ENCODE measurements at regions not wholly inside any gene's neighbourhood (a gene's known extent, or its start where the extent isn't known, plus 50 kb on each side); places are given as distances from the start of the nearest gene placed in this dataset.

DNA sequence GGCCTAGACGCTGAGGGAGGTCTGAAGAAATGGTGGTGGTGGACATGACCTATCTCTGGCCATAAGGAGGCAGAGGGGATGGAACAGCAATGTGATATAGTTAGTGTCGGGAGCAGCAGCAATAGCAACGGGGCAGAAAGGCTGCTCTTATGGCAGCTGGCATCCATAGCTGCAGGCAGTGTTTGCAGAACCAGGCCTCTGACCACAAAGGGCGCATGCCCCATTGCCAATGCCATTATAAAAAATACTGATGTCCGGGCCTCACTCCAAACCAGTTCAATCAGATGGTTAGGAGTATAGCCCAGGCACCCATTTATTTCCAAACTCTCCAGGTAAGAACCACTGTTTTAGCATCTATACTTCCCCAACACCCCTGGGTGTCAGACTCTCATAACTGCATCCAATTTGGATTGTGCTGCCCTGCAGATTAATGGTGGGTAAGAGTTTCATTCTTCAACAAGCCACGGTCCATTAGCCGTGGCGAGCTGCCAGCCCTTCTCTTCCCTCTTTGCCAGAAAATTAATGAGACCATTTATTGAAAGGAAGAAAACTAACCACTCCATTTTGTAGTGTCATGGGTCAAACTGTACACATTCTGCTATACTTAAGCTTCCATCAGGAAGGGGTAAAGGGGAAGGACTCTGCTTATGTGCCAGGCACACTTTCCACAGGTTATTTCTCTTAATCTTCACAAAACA, 72.8 kb upstream of the SPON1 start:
- no peaks in the 10 kb centered on the region for H3K79me2 ChIP-seq (ENCODE audit: control insufficient read depth, insufficient read depth, low read length, unreplicated experiment)
- H3K27ac ChIP-seq (ENCODE audit: low read depth, low read length): no peak overlapping the region
- H3K27me3 ChIP-seq (ENCODE audit: insufficient read depth, low read length): peaks cover 25% of the 10 kb centered on the region; the same call in 1 of the 2 replicates
- no peak overlapping the region for H3K4me3 ChIP-seq (ENCODE audit: low read depth, low read length)
- H3K36me3 ChIP-seq (ENCODE audit: insufficient read depth, low read length): no peaks in the 10 kb centered on the region
- H3K4me1 ChIP-seq (ENCODE audit: control insufficient read depth, insufficient read depth, low read length, unreplicated experiment): no peaks in the 10 kb centered on the region
- no peak overlapping the region for H2AFZ ChIP-seq (ENCODE audit: low read length, unreplicated experiment)

DNA sequence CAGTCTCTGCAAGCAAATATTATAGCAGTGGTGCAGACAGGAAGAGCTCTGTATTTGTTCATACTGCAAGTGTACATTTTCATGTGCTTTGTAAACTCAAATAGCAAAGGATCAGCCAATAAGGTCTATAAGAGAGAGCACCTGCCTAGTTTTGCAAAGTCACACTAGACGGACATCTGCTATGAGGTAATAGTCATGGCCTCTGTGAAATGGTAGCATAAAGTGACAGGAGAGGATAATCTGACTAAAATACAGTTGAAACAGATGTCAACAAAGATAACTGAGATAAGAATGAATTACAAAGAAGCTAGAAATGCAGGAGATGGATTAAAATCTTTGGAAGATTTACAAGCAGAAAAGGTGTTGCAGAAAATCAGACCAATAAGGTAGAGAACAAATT, 70.6 kb upstream of the SPON1 start:
- H3K4me3 ChIP-seq (ENCODE audit: low read depth, low read length): no peak overlapping the region
- no peaks in the 10 kb centered on the region for H3K4me1 ChIP-seq (ENCODE audit: control insufficient read depth, insufficient read depth, low read length, unreplicated experiment)
- peaks cover 25% of the 10 kb centered on the region; the same call in 1 of the 2 replicates for H3K27me3 ChIP-seq (ENCODE audit: insufficient read depth, low read length)
- no peak overlapping the region for H2AFZ ChIP-seq (ENCODE audit: low read length, unreplicated experiment)
- no peak overlapping the region for H3K27ac ChIP-seq (ENCODE audit: low read depth, low read length)
- no peaks in the 10 kb centered on the region for H3K79me2 ChIP-seq (ENCODE audit: control insufficient read depth, insufficient read depth, low read length, unreplicated experiment)
- no peaks in the 10 kb centered on the region for H3K36me3 ChIP-seq (ENCODE audit: insufficient read depth, low read length)

DNA sequence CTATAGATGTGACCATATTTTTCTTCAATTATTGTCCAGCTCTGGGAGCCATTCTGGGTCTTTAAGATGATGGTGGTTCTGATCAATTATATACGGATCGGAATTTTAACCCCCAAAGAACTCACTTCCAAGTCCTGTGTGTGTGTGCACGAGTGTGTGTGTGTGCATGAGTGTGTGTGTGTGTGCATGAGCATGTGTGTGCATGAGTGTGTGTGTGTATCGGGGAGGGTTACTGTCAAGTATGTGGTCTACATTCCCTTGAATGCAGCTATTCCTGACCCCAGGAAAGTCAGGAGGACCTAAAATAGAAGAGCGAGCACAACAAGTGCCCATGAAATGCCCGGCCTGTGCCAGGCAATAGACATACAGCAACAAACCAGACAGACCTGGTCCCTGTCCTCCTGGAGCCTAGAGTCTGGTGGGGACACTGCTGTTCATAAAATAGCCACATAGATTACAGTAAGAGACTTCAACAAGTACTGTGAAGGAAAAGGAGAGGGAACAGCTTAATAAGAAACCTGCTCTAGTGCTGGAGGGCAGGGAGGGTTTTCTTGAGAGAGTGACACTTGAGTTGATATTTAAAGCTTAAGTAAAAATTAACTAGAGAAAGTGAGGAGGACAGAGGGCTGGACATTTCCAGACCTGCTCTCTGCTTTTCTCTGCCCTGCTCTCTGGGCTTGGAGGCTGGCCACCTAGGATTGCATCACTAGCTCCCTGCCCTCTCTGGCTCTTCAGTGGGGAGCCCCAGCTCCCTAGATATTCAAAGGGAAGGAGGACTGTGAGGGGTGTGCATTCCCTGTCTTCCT, 66.1 kb upstream of the SPON1 start:
- no peak overlapping the region for H3K27ac ChIP-seq (ENCODE audit: low read depth, low read length)
- peaks cover 4% of the 10 kb centered on the region; the same call in 1 of the 2 replicates for H3K27me3 ChIP-seq (ENCODE audit: insufficient read depth, low read length)
- H2AFZ ChIP-seq (ENCODE audit: low read length, unreplicated experiment): no peak overlapping the region
- H3K4me3 ChIP-seq (ENCODE audit: low read depth, low read length): no peak overlapping the region
- no peaks in the 10 kb centered on the region for H3K79me2 ChIP-seq (ENCODE audit: control insufficient read depth, insufficient read depth, low read length, unreplicated experiment)
- no peaks in the 10 kb centered on the region for H3K4me1 ChIP-seq (ENCODE audit: control insufficient read depth, insufficient read depth, low read length, unreplicated experiment)
- no peaks in the 10 kb centered on the region for H3K36me3 ChIP-seq (ENCODE audit: insufficient read depth, low read length)

GRCh38 chr11:13896981-13897353, 65.6 kb upstream of the SPON1 start:
- H2AFZ ChIP-seq (ENCODE audit: low read length, unreplicated experiment): no peak overlapping the region
- H3K27me3 ChIP-seq (ENCODE audit: insufficient read depth, low read length): 0 out of 2 replicates have a peak, but pooled peaks cover 2% of the 10 kb centered on the region
- no peaks in the 10 kb centered on the region for H3K79me2 ChIP-seq (ENCODE audit: control insufficient read depth, insufficient read depth, low read length, unreplicated experiment)
- no peaks in the 10 kb centered on the region for H3K4me1 ChIP-seq (ENCODE audit: control insufficient read depth, insufficient read depth, low read length, unreplicated experiment)
- no peak overlapping the region for H3K27ac ChIP-seq (ENCODE audit: low read depth, low read length)
- no peak overlapping the region for H3K4me3 ChIP-seq (ENCODE audit: low read depth, low read length)
- H3K36me3 ChIP-seq (ENCODE audit: insufficient read depth, low read length): no peaks in the 10 kb centered on the region

GRCh38 chr11:13897646-13898276, 64.8 kb upstream of the SPON1 start:
- Histone ChIP-seq H2AFZ (ENCODE audit: low read length, unreplicated experiment) (no peak overlapping the region), H3K27me3 (ENCODE audit: insufficient read depth, low read length) (peaks cover 2% of the 10 kb centered on the region; the same call in 1 of the 2 replicates), H3K36me3 (ENCODE audit: insufficient read depth, low read length) (no peaks in the 10 kb centered on the region), H3K79me2 (ENCODE audit: control insufficient read depth, insufficient read depth, low read length, unreplicated experiment) (no peaks in the 10 kb centered on the region), H3K27ac (ENCODE audit: low read depth, low read length) (no peak overlapping the region), H3K4me3 (ENCODE audit: low read depth, low read length) (no peak overlapping the region), H3K4me1 (ENCODE audit: control insufficient read depth, insufficient read depth, low read length, unreplicated experiment) (no peaks in the 10 kb centered on the region)

GRCh38 chr11:13899603-13900002, 62.9 kb upstream of the SPON1 start:
- Histone ChIP-seq H3K27me3 (ENCODE audit: insufficient read depth, low read length) (peaks cover 13% of the 10 kb centered on the region; the same call in 1 of the 2 replicates), H2AFZ (ENCODE audit: low read length, unreplicated experiment) (no peak overlapping the region), H3K36me3 (ENCODE audit: insufficient read depth, low read length) (no peaks in the 10 kb centered on the region), H3K4me1 (ENCODE audit: control insufficient read depth, insufficient read depth, low read length, unreplicated experiment) (no peaks in the 10 kb centered on the region), H3K79me2 (ENCODE audit: control insufficient read depth, insufficient read depth, low read length, unreplicated experiment) (no peaks in the 10 kb centered on the region), H3K27ac (ENCODE audit: low read depth, low read length) (no peak overlapping the region), H3K4me3 (ENCODE audit: low read depth, low read length) (no peak overlapping the region)

GRCh38 chr11:13902523-13902922, 60.0 kb upstream of the SPON1 start:
- H3K27me3 ChIP-seq (ENCODE audit: insufficient read depth, low read length): peaks cover 13% of the 10 kb centered on the region; the same call in 1 of the 2 replicates
- H2AFZ ChIP-seq (ENCODE audit: low read length, unreplicated experiment): no peak overlapping the region

GRCh38 chr11:13905137-13905781, 57.3 kb upstream of the SPON1 start:
- Histone ChIP-seq H3K27ac (ENCODE audit: low read depth, low read length) (no peak overlapping the region), H3K4me1 (ENCODE audit: control insufficient read depth, insufficient read depth, low read length, unreplicated experiment) (no peaks in the 10 kb centered on the region), H3K27me3 (ENCODE audit: insufficient read depth, low read length) (peaks cover 16% of the 10 kb centered on the region), H3K36me3 (ENCODE audit: insufficient read depth, low read length) (no peaks in the 10 kb centered on the region), H3K79me2 (ENCODE audit: control insufficient read depth, insufficient read depth, low read length, unreplicated experiment) (no peaks in the 10 kb centered on the region), H3K4me3 (ENCODE audit: low read depth, low read length) (no peak overlapping the region), H2AFZ (ENCODE audit: low read length, unreplicated experiment) (no peak overlapping the region)

More at GRCh38 chr11:13902523-13902922, 60.0 kb upstream of the SPON1 start:
- H3K4me1 ChIP-seq (ENCODE audit: control insufficient read depth, insufficient read depth, low read length, unreplicated experiment): no peaks in the 10 kb centered on the region
- no peak overlapping the region for H3K27ac ChIP-seq (ENCODE audit: low read depth, low read length)
- no peaks in the 10 kb centered on the region for H3K79me2 ChIP-seq (ENCODE audit: control insufficient read depth, insufficient read depth, low read length, unreplicated experiment)
- H3K36me3 ChIP-seq (ENCODE audit: insufficient read depth, low read length): no peaks in the 10 kb centered on the region
- H3K4me3 ChIP-seq (ENCODE audit: low read depth, low read length): no peak overlapping the region

- Histone ChIP-seq H3K79me2 (ENCODE audit: control insufficient read depth, insufficient read depth, low read length, unreplicated experiment) (no peaks in the 10 kb centered on the region), H3K27ac (ENCODE audit: low read depth, low read length) (no peak overlapping the region), H3K36me3 (ENCODE audit: insufficient read depth, low read length) (no peaks in the 10 kb centered on the region), H3K4me1 (ENCODE audit: control insufficient read depth, insufficient read depth, low read length, unreplicated experiment) (no peaks in the 10 kb centered on the region), H3K4me3 (ENCODE audit: low read depth, low read length) (no peak overlapping the region), H2AFZ (ENCODE audit: low read length, unreplicated experiment) (no peak overlapping the region), H3K27me3 (ENCODE audit: insufficient read depth, low read length) (peaks cover 15% of the 10 kb centered on the region)
These were observed 54.8 kb upstream of the SPON1 start for GRCh38 chr11:13907678-13908077.

DNA sequence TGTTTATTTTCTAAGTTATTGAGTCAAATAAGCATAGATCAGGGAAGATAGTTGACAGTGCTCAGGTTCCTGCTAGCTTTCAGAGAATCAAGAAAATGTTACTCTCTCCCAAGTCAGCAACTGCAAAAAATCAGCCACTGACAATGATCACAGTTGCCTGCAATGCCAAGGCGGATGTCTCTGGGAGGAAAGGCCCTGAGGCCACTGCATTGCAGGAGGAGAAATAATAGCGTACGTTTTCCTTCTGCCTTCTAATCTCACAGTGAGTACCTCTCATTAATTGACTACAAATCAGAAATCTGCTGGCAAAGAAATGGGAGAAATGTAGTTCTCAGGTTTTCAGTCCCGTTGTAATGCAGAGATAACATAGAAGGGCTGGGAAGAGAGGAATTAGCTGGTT, 54.0 kb upstream of the SPON1 start:
- H3K4me3 ChIP-seq (ENCODE audit: low read depth, low read length): no peak overlapping the region
- H3K27ac ChIP-seq (ENCODE audit: low read depth, low read length): no peak overlapping the region
- no peaks in the 10 kb centered on the region for H3K4me1 ChIP-seq (ENCODE audit: control insufficient read depth, insufficient read depth, low read length, unreplicated experiment)
- H3K36me3 ChIP-seq (ENCODE audit: insufficient read depth, low read length): no peaks in the 10 kb centered on the region
- H2AFZ ChIP-seq (ENCODE audit: low read length, unreplicated experiment): no peak overlapping the region
- peaks cover 12% of the 10 kb centered on the region for H3K27me3 ChIP-seq (ENCODE audit: insufficient read depth, low read length)
- no peaks in the 10 kb centered on the region for H3K79me2 ChIP-seq (ENCODE audit: control insufficient read depth, insufficient read depth, low read length, unreplicated experiment)

Data from ACC112 (cell line).